H7 (cell line): ENCODE measurements at regions not wholly inside any gene's neighbourhood (a gene's known extent, or its start where the extent isn't known, plus 50 kb on each side); places are given as distances from the start of the nearest gene placed in this dataset.
A peak's percentile ranks its signal among the peaks of the same experiment; 100 is the strongest.
"Not testable (repeated sequence)": the region's sequence is repeated elsewhere in the genome, so short reads cannot be mapped to it uniquely, and the experiment has no call there.

Experiments
- DNase-seq: peaks from one replicate; pipeline ENCODE4 v3.0.0; 2012
- H3K27me3 ChIP-seq: 2 replicates; pipeline ENCODE4 v1.6.0; 2011; ENCODE audit warnings: mild to moderate bottlenecking, low read length; ENCODE audit not compliant: control insufficient read depth, insufficient read depth
- H3K36me3 ChIP-seq: replicated peaks from 2 replicates; pipeline ENCODE4 v1.5.1; 2011; ENCODE audit warnings: low read length; ENCODE audit not compliant: control insufficient read depth, insufficient read depth
- H3K4me3 ChIP-seq: 2 replicates; pipeline ENCODE4 v1.5.1; 2011; ENCODE audit warnings: low read depth, mild to moderate bottlenecking, control low read depth, low read length, moderate library complexity; ENCODE audit not compliant: insufficient read depth

GRCh38 chr12:25368557-25368956 lies 117.8 kb upstream of the KRAS start:
- H3K4me3 ChIP-seq = no peak overlapping the region
- no peaks in the 10 kb centered on the region for H3K36me3 ChIP-seq
- no peaks in the 10 kb centered on the region for H3K27me3 ChIP-seq
- no peak for DNase-seq

- Histone ChIP-seq H3K36me3 (no peaks in the 10 kb centered on the region), H3K4me3 (no peak overlapping the region), H3K27me3 (no peaks in the 10 kb centered on the region)
- DNase-seq = no peak
Observed at GRCh38 chr12:25366122-25366521, 115.4 kb upstream of the KRAS start.

- H3K27me3 ChIP-seq = no peaks in the 10 kb centered on the region
- no peaks in the 10 kb centered on the region for H3K36me3 ChIP-seq
- no peak overlapping the region for H3K4me3 ChIP-seq
- no peak for DNase-seq
Observed at GRCh38 chr12:25365340-25365730, 114.6 kb upstream of the KRAS start.

GRCh38 chr12:25364529-25365339 lies 114.0 kb upstream of the KRAS start:
- H3K36me3 ChIP-seq = no peaks in the 10 kb centered on the region
- H3K27me3 ChIP-seq = no peaks in the 10 kb centered on the region
- DNase-seq = peak; percentile 50
- no peak overlapping the region for H3K4me3 ChIP-seq

GRCh38 chr12:25362646-25363045 lies 111.9 kb upstream of the KRAS start:
- no peak for DNase-seq
- Histone ChIP-seq H3K36me3 (no peaks in the 10 kb centered on the region), H3K27me3 (no peaks in the 10 kb centered on the region), H3K4me3 (no peak overlapping the region)

- Histone ChIP-seq H3K4me3 (no peak overlapping the region), H3K27me3 (no peaks in the 10 kb centered on the region), H3K36me3 (no peaks in the 10 kb centered on the region)
- no peak for DNase-seq
Observed at GRCh38 chr12:25361511-25361910, 110.8 kb upstream of the KRAS start.

GRCh38 chr12:25357595-25357994 lies 106.9 kb upstream of the KRAS start:
- H3K27me3 ChIP-seq = no peaks in the 10 kb centered on the region
- no peak for DNase-seq
- no peak overlapping the region for H3K4me3 ChIP-seq
- no peaks in the 10 kb centered on the region for H3K36me3 ChIP-seq

- not testable (repeated sequence) for H3K4me3 ChIP-seq, DNase-seq, H3K27me3 ChIP-seq, H3K36me3 ChIP-seq
Observed at GRCh38 chr12:25352942-25353341, 102.2 kb upstream of the KRAS start.

- H3K36me3 ChIP-seq = no peaks in the 10 kb centered on the region
- DNase-seq = no peak
- no peak overlapping the region for H3K4me3 ChIP-seq
- H3K27me3 ChIP-seq = no peaks in the 10 kb centered on the region
Observed at GRCh38 chr12:25352083-25352918, 101.6 kb upstream of the KRAS start.

- Histone ChIP-seq H3K4me3 (no peak overlapping the region), H3K36me3 (no peaks in the 10 kb centered on the region), H3K27me3 (no peaks in the 10 kb centered on the region)
- DNase-seq = no peak
Observed at GRCh38 chr12:25348593-25348895, 97.8 kb upstream of the KRAS start.

GRCh38 chr12:25347716-25348592 lies 97.2 kb upstream of the KRAS start:
- no peak for DNase-seq
- H3K4me3 ChIP-seq = no peak overlapping the region
- H3K36me3 ChIP-seq = no peaks in the 10 kb centered on the region
- no peaks in the 10 kb centered on the region for H3K27me3 ChIP-seq

- DNase-seq, H3K4me3 ChIP-seq, H3K27me3 ChIP-seq, H3K36me3 ChIP-seq: not testable (repeated sequence)
Observed at GRCh38 chr12:25341877-25342276, 91.1 kb upstream of the KRAS start.

GRCh38 chr12:25337916-25338315 lies 87.2 kb upstream of the KRAS start:
- DNase-seq = no peak
- Histone ChIP-seq H3K27me3 (no peaks in the 10 kb centered on the region), H3K4me3 (no peak overlapping the region), H3K36me3 (no peaks in the 10 kb centered on the region)

GRCh38 chr12:25332143-25332542 lies 81.4 kb upstream of the KRAS start:
- no peaks in the 10 kb centered on the region for H3K27me3 ChIP-seq
- H3K4me3 ChIP-seq = no peak overlapping the region
- no peaks in the 10 kb centered on the region for H3K36me3 ChIP-seq
- DNase-seq = no peak
